Karpas-422 (cell line): ENCODE measurements at regions not wholly inside any gene's neighbourhood (a gene's known extent, or its start where the extent isn't known, plus 50 kb on each side); places are given as distances from the start of the nearest gene placed in this dataset.
"Not testable (repeated sequence)": the region's sequence is repeated elsewhere in the genome, so short reads cannot be mapped to it uniquely, and the experiment has no call there.

Experiments
- DNase-seq: peaks from one replicate; pipeline ENCODE4 v3.0.0-alpha.2; 2015
- H2AFZ ChIP-seq: fragments of 200-600 bp; sonication (generic); 2 replicates; pipeline ENCODE4 v1.6.1; 2014; ENCODE audit warnings: antibody characterized with exemption, low read length, mixed read lengths
- H3K27ac ChIP-seq: fragments of 200-600 bp; sonication (generic); 2 replicates; pipeline ENCODE4 v1.5.1; 2014; ENCODE audit warnings: mild to moderate bottlenecking, low read length, moderate library complexity
- H3K27me3 ChIP-seq: fragments of 200-600 bp; sonication (generic); 2 replicates; pipeline ENCODE4 v1.6.1; 2014; ENCODE audit warnings: low read length, mixed read lengths
- H3K36me3 ChIP-seq: fragments of 200-600 bp; sonication (generic); 2 replicates; pipeline ENCODE4 v1.6.1; 2014; ENCODE audit warnings: low read length, mixed read lengths; ENCODE audit not compliant: insufficient read depth
- H3K4me1 ChIP-seq: fragments of 200-600 bp; sonication (generic); 2 replicates; pipeline ENCODE4 v1.6.1; 2014; ENCODE audit warnings: mild to moderate bottlenecking, low read length, mixed read lengths
- H3K4me2 ChIP-seq: fragments of 200-600 bp; sonication (generic); 2 replicates; pipeline ENCODE4 v1.6.1; 2014; ENCODE audit warnings: low read length, low read depth, mild to moderate bottlenecking; ENCODE audit not compliant: poor library complexity, severe bottlenecking
- H3K4me3 ChIP-seq: fragments of 200-600 bp; sonication (generic); 2 replicates; pipeline ENCODE4 v1.5.1; 2014; ENCODE audit warnings: mild to moderate bottlenecking, antibody characterized with exemption, low read length, mixed read lengths
- H3K79me2 ChIP-seq: fragments of 200-600 bp; sonication (generic); 2 replicates; pipeline ENCODE4 v1.6.1; 2014; ENCODE audit warnings: mild to moderate bottlenecking, low read length, mixed read lengths
- H3K9ac ChIP-seq: fragments of 200-600 bp; sonication (generic); 2 replicates; pipeline ENCODE4 v1.6.0; 2014; ENCODE audit warnings: low read length
- H3K9me2 ChIP-seq: fragments of 200-600 bp; sonication (generic), shearing (Covaris generic); replicated peaks from 2 replicates; pipeline ENCODE4 v1.6.0; 2014; ENCODE audit warnings: mild to moderate bottlenecking, low read length, moderate library complexity; ENCODE audit not compliant: insufficient read depth
- H3K9me3 ChIP-seq: fragments of 300-700, 200-600 bp; sonication (generic); 2 replicates; pipeline ENCODE4 v1.6.1; 2014; ENCODE audit warnings: low read length, mixed read lengths
- H4K20me1 ChIP-seq: fragments of 200-600 bp; sonication (generic); 2 replicates; pipeline ENCODE4 v1.6.1; 2014; ENCODE audit warnings: mild to moderate bottlenecking, antibody characterized with exemption, low read length, low read depth; ENCODE audit not compliant: insufficient read depth

GRCh38 chr6:21732032-21732730 is 138.6 kb downstream of the SOX4 start:
- not testable (repeated sequence) for H3K9ac ChIP-seq, H3K4me1 ChIP-seq, H2AFZ ChIP-seq, H3K27ac ChIP-seq, H4K20me1 ChIP-seq, H3K4me2 ChIP-seq, H3K9me2 ChIP-seq, H3K36me3 ChIP-seq, H3K4me3 ChIP-seq, H3K79me2 ChIP-seq, DNase-seq, H3K9me3 ChIP-seq, H3K27me3 ChIP-seq

GRCh38 chr6:21732731-21733130 is 139.2 kb downstream of the SOX4 start:
- H4K20me1 ChIP-seq = no peaks in the 10 kb centered on the region
- H3K9me2 ChIP-seq = no peaks in the 10 kb centered on the region
- DNase-seq = no peak
- H3K4me1 ChIP-seq = no peaks in the 10 kb centered on the region
- H3K27me3 ChIP-seq = no peaks in the 10 kb centered on the region
- H3K79me2 ChIP-seq = no peaks in the 10 kb centered on the region
- H3K4me2 ChIP-seq = no peak overlapping the region
- H3K36me3 ChIP-seq = no peaks in the 10 kb centered on the region
- no peaks in the 10 kb centered on the region for H3K9me3 ChIP-seq
- no peak overlapping the region for H3K27ac ChIP-seq
- H3K4me3 ChIP-seq = no peak overlapping the region
- no peak overlapping the region for H2AFZ ChIP-seq
- no peak overlapping the region for H3K9ac ChIP-seq

GRCh38 chr6:21733311-21733710 is 139.8 kb downstream of the SOX4 start:
- no peaks in the 10 kb centered on the region for H3K4me1 ChIP-seq
- H2AFZ ChIP-seq = no peak overlapping the region
- no peaks in the 10 kb centered on the region for H4K20me1 ChIP-seq
- H3K27ac ChIP-seq = no peak overlapping the region
- no peak overlapping the region for H3K4me3 ChIP-seq
- DNase-seq = no peak
- H3K9ac ChIP-seq = no peak overlapping the region
- no peaks in the 10 kb centered on the region for H3K9me2 ChIP-seq
- H3K27me3 ChIP-seq = no peaks in the 10 kb centered on the region
- H3K4me2 ChIP-seq = no peak overlapping the region
- H3K9me3 ChIP-seq = no peaks in the 10 kb centered on the region
- no peaks in the 10 kb centered on the region for H3K79me2 ChIP-seq
- no peaks in the 10 kb centered on the region for H3K36me3 ChIP-seq

GRCh38 chr6:21734204-21734603 is 140.7 kb downstream of the SOX4 start:
- H3K9me2 ChIP-seq = no peaks in the 10 kb centered on the region
- H3K9ac ChIP-seq = no peak overlapping the region
- H3K27ac ChIP-seq = no peak overlapping the region
- no peaks in the 10 kb centered on the region for H3K27me3 ChIP-seq
- H3K4me3 ChIP-seq = no peak overlapping the region
- DNase-seq = no peak
- H2AFZ ChIP-seq = no peak overlapping the region
- no peaks in the 10 kb centered on the region for H3K79me2 ChIP-seq
- no peak overlapping the region for H3K4me2 ChIP-seq
- H3K36me3 ChIP-seq = no peaks in the 10 kb centered on the region
- H3K4me1 ChIP-seq = no peaks in the 10 kb centered on the region
- no peaks in the 10 kb centered on the region for H4K20me1 ChIP-seq
- no peaks in the 10 kb centered on the region for H3K9me3 ChIP-seq

DNA sequence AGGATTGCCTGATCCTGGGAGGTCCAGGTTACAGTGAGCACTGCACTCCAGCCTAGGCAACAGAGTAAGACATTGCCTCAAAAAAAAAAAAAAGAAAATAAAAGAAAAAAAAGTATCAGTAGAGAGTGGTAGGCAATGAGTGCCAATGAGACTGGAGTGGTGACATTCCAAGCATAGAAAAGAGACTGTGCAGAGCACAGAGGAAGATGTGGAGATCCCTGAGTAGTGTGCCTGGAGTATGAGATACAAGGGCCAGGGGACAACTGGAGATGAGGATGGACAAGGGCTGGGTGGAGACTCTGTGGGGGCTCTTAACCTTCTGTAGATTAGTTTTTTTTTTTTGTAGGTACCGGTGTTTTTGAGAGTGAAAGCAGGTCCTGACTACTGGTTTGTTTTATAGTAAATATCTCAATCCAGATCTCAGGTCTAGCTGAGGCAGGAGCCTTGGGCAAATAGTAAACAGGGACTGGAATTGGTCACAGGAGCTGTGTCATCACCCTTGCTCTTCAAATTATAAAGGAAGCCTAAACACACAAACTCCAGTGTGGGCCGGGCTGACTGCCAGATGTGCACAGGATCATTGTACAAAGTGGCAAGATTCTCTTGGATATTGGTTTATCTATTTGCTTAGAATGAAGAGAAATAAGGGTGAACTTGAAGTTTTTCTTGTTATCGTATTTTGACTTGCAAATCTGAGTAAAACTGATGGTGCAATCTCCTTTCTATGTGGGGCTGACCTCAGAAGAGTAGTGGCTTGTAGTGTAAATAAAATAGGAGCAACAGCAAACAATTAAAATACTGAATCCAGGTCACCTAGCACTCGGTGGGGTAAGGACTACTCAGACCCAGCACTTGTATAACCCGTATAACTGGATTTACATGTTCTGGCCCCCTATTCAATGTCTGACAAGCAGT is 144.9 kb downstream of the SOX4 start:
- H3K79me2 ChIP-seq = no peaks in the 10 kb centered on the region
- no peaks in the 10 kb centered on the region for H3K27me3 ChIP-seq
- H3K36me3 ChIP-seq = no peaks in the 10 kb centered on the region
- H3K9me2 ChIP-seq = no peaks in the 10 kb centered on the region
- no peaks in the 10 kb centered on the region for H3K4me1 ChIP-seq
- no peak overlapping the region for H2AFZ ChIP-seq
- H3K4me2 ChIP-seq = no peak overlapping the region
- no peak overlapping the region for H3K9ac ChIP-seq
- no peak overlapping the region for H3K4me3 ChIP-seq
- H3K9me3 ChIP-seq = no peaks in the 10 kb centered on the region
- no peak overlapping the region for H3K27ac ChIP-seq
- no peaks in the 10 kb centered on the region for H4K20me1 ChIP-seq
- DNase-seq = no peak

- Histone ChIP-seq H3K36me3 (no peaks in the 10 kb centered on the region), H3K9me3 (no peaks in the 10 kb centered on the region), H3K4me3 (no peak overlapping the region), H2AFZ (no peak overlapping the region), H3K9me2 (no peaks in the 10 kb centered on the region), H3K27ac (no peak overlapping the region), H3K79me2 (no peaks in the 10 kb centered on the region), H3K4me1 (no peaks in the 10 kb centered on the region), H3K4me2 (no peak overlapping the region), H4K20me1 (no peaks in the 10 kb centered on the region), H3K9ac (no peak overlapping the region), H3K27me3 (no peaks in the 10 kb centered on the region)
- no peak for DNase-seq
Measured at GRCh38 chr6:21739241-21739640, 145.7 kb downstream of the SOX4 start.

DNA sequence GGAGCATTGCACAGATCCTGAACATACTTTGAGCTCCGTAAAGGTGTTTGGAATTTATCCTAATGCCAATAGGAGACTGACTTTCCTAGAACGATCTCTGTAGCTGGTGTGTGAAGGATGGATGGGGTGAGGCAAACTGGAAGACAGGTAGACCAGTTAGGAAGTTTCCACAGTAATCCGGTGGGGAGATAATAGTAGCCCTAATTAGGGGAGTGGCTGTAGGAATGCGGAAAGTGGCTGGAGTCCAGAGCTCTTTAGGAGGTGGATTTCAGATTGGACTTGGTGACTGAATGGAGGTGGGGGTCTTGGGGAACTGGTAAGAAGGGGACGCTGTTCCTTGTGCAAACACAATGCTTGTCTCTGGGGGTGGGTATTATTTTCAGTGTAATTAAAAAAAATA is 146.3 kb downstream of the SOX4 start:
- Histone ChIP-seq H3K4me2 (no peak overlapping the region), H2AFZ (no peak overlapping the region), H3K4me1 (no peaks in the 10 kb centered on the region), H3K4me3 (no peak overlapping the region), H4K20me1 (no peaks in the 10 kb centered on the region), H3K36me3 (no peaks in the 10 kb centered on the region), H3K79me2 (no peaks in the 10 kb centered on the region), H3K27me3 (no peaks in the 10 kb centered on the region), H3K9me3 (no peaks in the 10 kb centered on the region), H3K9ac (no peak overlapping the region), H3K9me2 (no peaks in the 10 kb centered on the region), H3K27ac (no peak overlapping the region)
- no peak for DNase-seq

GRCh38 chr6:21740376-21741124 is 147.0 kb downstream of the SOX4 start:
- Histone ChIP-seq H3K9me2 (no peaks in the 10 kb centered on the region), H3K36me3 (no peaks in the 10 kb centered on the region), H4K20me1 (no peaks in the 10 kb centered on the region), H3K9ac (no peak overlapping the region), H3K9me3 (no peaks in the 10 kb centered on the region), H3K79me2 (no peaks in the 10 kb centered on the region), H3K4me3 (no peak overlapping the region), H3K4me1 (no peaks in the 10 kb centered on the region), H3K27me3 (no peaks in the 10 kb centered on the region), H2AFZ (no peak overlapping the region), H3K27ac (no peak overlapping the region), H3K4me2 (no peak overlapping the region)
- DNase-seq = no peak
